ENCODE measurements at regions not wholly inside any gene's neighbourhood (a gene's known extent, or its start where the extent isn't known, plus 50 kb on each side); places are given as distances from the start of the nearest gene placed in this dataset.

- no peaks in the 10 kb centered on the region for H3K27me3 ChIP-seq (ENCODE audit: insufficient read depth, low read length)
Measured at GRCh38 chr5:105639511-105639910, 2031.2 kb downstream of the EFNA5 start.

GRCh38 chr5:105639068-105639467 lies 2031.7 kb downstream of the EFNA5 start:
- H3K4me3 ChIP-seq (ENCODE audit: insufficient read depth, low read depth, low read length), result no peak overlapping the region
- TF ChIP-seq CTCF (IDR thresholded peaks at IDR 0.05; ENCODE audit: insufficient read depth, low read depth, low read length) (no peak), EZH2 (IDR thresholded peaks at IDR 0.05; ENCODE audit: insufficient read depth, low read length) (no peak)

More at GRCh38 chr5:105639511-105639910, 2031.2 kb downstream of the EFNA5 start:
- H3K36me3 Mint-ChIP-seq (ENCODE audit: low read depth, unreplicated experiment), result no peaks in the 10 kb centered on the region
- H3K79me2 ChIP-seq (ENCODE audit: insufficient read depth, low read length), result no peaks in the 10 kb centered on the region
- no peak overlapping the region for H2AFZ ChIP-seq (ENCODE audit: low read depth, low read length)
- no peaks in the 10 kb centered on the region for H3K4me1 Mint-ChIP-seq (ENCODE audit: low read depth, unreplicated experiment)
- FAIRE-seq (no peak), DNase-seq (ENCODE audit: low read depth) (no peak)
- no peak overlapping the region for H3K4me3 ChIP-seq (ENCODE audit: insufficient read depth, low read depth, low read length)
- H3K9me3 ChIP-seq (ENCODE audit: insufficient read depth, low read depth, low read length), result no peaks in the 10 kb centered on the region
- TF ChIP-seq CTCF (IDR thresholded peaks at IDR 0.05; ENCODE audit: insufficient read depth, low read depth, low read length) (no peak), EZH2 (IDR thresholded peaks at IDR 0.05; ENCODE audit: insufficient read depth, low read length) (no peak)
- H3K27ac Mint-ChIP-seq (ENCODE audit: unreplicated experiment), result no peak overlapping the region
- H3K27ac ChIP-seq (ENCODE audit: low read depth, low read length), result no peak overlapping the region
- H4K20me1 ChIP-seq (ENCODE audit: insufficient read depth, low read length), result no peaks in the 10 kb centered on the region
- peaks cover 2% of the 10 kb centered on the region for H3K9me3 Mint-ChIP-seq (ENCODE audit: unreplicated experiment)
- H3K27me3 Mint-ChIP-seq (ENCODE audit: low read depth, unreplicated experiment), result no peaks in the 10 kb centered on the region
- H3K4me1 ChIP-seq (ENCODE audit: insufficient read depth, low read length), result no peaks in the 10 kb centered on the region
- no peak overlapping the region for H3K4me3 Mint-ChIP-seq (ENCODE audit: unreplicated experiment)
- no peaks in the 10 kb centered on the region for H3K36me3 ChIP-seq (ENCODE audit: insufficient read depth, low read length)
- no peak overlapping the region for H3K9ac ChIP-seq (ENCODE audit: low read length)
- no peak overlapping the region for H3K4me2 ChIP-seq (ENCODE audit: low read length)

GRCh38 chr5:105638437-105638836 lies 2032.3 kb downstream of the EFNA5 start:
- TF ChIP-seq CTCF (IDR thresholded peaks at IDR 0.05; ENCODE audit: insufficient read depth, low read depth, low read length) (no peak), EZH2 (IDR thresholded peaks at IDR 0.05; ENCODE audit: insufficient read depth, low read length) (no peak)
- no peaks in the 10 kb centered on the region for H3K27me3 Mint-ChIP-seq (ENCODE audit: low read depth, unreplicated experiment)
- H3K4me3 Mint-ChIP-seq (ENCODE audit: unreplicated experiment), result no peak overlapping the region
- H3K4me1 ChIP-seq (ENCODE audit: insufficient read depth, low read length), result no peaks in the 10 kb centered on the region
- DNase-seq (ENCODE audit: low read depth) (no peak), FAIRE-seq (no peak)
- H3K27ac Mint-ChIP-seq (ENCODE audit: unreplicated experiment), result no peak overlapping the region
- no peak overlapping the region for H3K27ac ChIP-seq (ENCODE audit: low read depth, low read length)
- H3K27me3 ChIP-seq (ENCODE audit: insufficient read depth, low read length), result no peaks in the 10 kb centered on the region
- no peaks in the 10 kb centered on the region for H3K4me1 Mint-ChIP-seq (ENCODE audit: low read depth, unreplicated experiment)
- H3K9me3 Mint-ChIP-seq (ENCODE audit: unreplicated experiment), result peaks cover 2% of the 10 kb centered on the region
- H2AFZ ChIP-seq (ENCODE audit: low read depth, low read length), result no peak overlapping the region
- H3K4me3 ChIP-seq (ENCODE audit: insufficient read depth, low read depth, low read length), result no peak overlapping the region
- H3K36me3 ChIP-seq (ENCODE audit: insufficient read depth, low read length), result no peaks in the 10 kb centered on the region
- H4K20me1 ChIP-seq (ENCODE audit: insufficient read depth, low read length), result no peaks in the 10 kb centered on the region
- no peaks in the 10 kb centered on the region for H3K79me2 ChIP-seq (ENCODE audit: insufficient read depth, low read length)
- no peak overlapping the region for H3K4me2 ChIP-seq (ENCODE audit: low read length)
- no peaks in the 10 kb centered on the region for H3K9me3 ChIP-seq (ENCODE audit: insufficient read depth, low read depth, low read length)
- H3K36me3 Mint-ChIP-seq (ENCODE audit: low read depth, unreplicated experiment), result no peaks in the 10 kb centered on the region
- no peak overlapping the region for H3K9ac ChIP-seq (ENCODE audit: low read length)

More at GRCh38 chr5:105639068-105639467, 2031.7 kb downstream of the EFNA5 start:
- no peaks in the 10 kb centered on the region for H3K27me3 Mint-ChIP-seq (ENCODE audit: low read depth, unreplicated experiment)
- no peaks in the 10 kb centered on the region for H3K36me3 Mint-ChIP-seq (ENCODE audit: low read depth, unreplicated experiment)
- no peak overlapping the region for H3K27ac ChIP-seq (ENCODE audit: low read depth, low read length)
- H4K20me1 ChIP-seq (ENCODE audit: insufficient read depth, low read length), result no peaks in the 10 kb centered on the region
- H3K27ac Mint-ChIP-seq (ENCODE audit: unreplicated experiment), result no peak overlapping the region
- H3K4me1 Mint-ChIP-seq (ENCODE audit: low read depth, unreplicated experiment), result no peaks in the 10 kb centered on the region
- H3K9me3 Mint-ChIP-seq (ENCODE audit: unreplicated experiment), result peaks cover 2% of the 10 kb centered on the region
- H3K36me3 ChIP-seq (ENCODE audit: insufficient read depth, low read length), result no peaks in the 10 kb centered on the region
- H3K4me3 Mint-ChIP-seq (ENCODE audit: unreplicated experiment), result no peak overlapping the region
- H3K4me1 ChIP-seq (ENCODE audit: insufficient read depth, low read length), result no peaks in the 10 kb centered on the region
- no peaks in the 10 kb centered on the region for H3K9me3 ChIP-seq (ENCODE audit: insufficient read depth, low read depth, low read length)
- H3K27me3 ChIP-seq (ENCODE audit: insufficient read depth, low read length), result no peaks in the 10 kb centered on the region
- no peaks in the 10 kb centered on the region for H3K79me2 ChIP-seq (ENCODE audit: insufficient read depth, low read length)
- FAIRE-seq, result no peak
- no peak for DNase-seq (ENCODE audit: low read depth)
- no peak overlapping the region for H3K9ac ChIP-seq (ENCODE audit: low read length)
- H3K4me2 ChIP-seq (ENCODE audit: low read length), result no peak overlapping the region
- H2AFZ ChIP-seq (ENCODE audit: low read depth, low read length), result no peak overlapping the region

All from astrocyte (in vitro differentiated cells and primary cell).